AG09309 (cell line): ENCODE measurements at regions not wholly inside any gene's neighbourhood (a gene's known extent, or its start where the extent isn't known, plus 50 kb on each side); places are given as distances from the start of the nearest gene placed in this dataset.
"Not testable (repeated sequence)": the region's sequence is repeated elsewhere in the genome, so short reads cannot be mapped to it uniquely, and the experiment has no call there.

Experiments used
- DNase-seq: peaks from one replicate; pipeline ENCODE4 v3.0.0-alpha.2; 2010; ENCODE audit warnings: low read depth
- H3K4me3 ChIP-seq: 2 replicates; pipeline ENCODE4 v1.5.1; 2011; ENCODE audit warnings: mild to moderate bottlenecking, low read depth, low read length, moderate library complexity; ENCODE audit not compliant: control insufficient read depth
- CTCF ChIP-seq: IDR thresholded peaks from 2 replicates; pipeline ENCODE4 v1.5.1; 2011; ENCODE audit warnings: mild to moderate bottlenecking, low read depth, low read length, inconsistent platforms; ENCODE audit not compliant: insufficient read depth, control insufficient read depth; ENCODE audit errors: missing control alignments

GRCh38 chr14:45947830-45948229, 694.8 kb upstream of the MIS18BP1 start:
- no peak overlapping the region for H3K4me3 ChIP-seq
- no peak for TF ChIP-seq CTCF
- no peak for DNase-seq

- no peak for DNase-seq
- H3K4me3 ChIP-seq = no peak overlapping the region
- no peak for TF ChIP-seq CTCF
Measured at GRCh38 chr14:45946251-45946650, 693.2 kb upstream of the MIS18BP1 start.

GRCh38 chr14:45940318-45940717, 687.3 kb upstream of the MIS18BP1 start:
- TF ChIP-seq CTCF = no peak
- H3K4me3 ChIP-seq = no peak overlapping the region
- DNase-seq = no peak

DNA sequence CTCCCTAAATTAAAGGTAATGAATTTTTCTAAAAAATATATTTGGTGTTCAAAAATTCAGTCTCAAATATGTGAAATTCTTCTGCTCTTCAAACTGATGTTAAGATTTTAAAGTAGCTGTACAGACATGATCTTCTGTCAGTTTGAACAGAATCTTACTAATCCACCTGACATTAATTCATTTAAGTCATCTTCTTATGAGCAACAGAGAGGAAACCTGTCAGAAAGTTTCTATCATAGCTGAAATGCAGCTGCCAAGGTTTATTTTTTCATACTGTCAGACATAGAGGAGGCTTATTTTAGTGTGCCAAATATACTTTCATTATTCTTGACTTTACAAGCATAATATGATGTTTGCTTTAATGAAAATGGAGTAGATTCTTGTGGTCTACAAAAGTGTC, 686.6 kb upstream of the MIS18BP1 start:
- no peak overlapping the region for H3K4me3 ChIP-seq
- DNase-seq = no peak
- no peak for TF ChIP-seq CTCF

- not testable (repeated sequence) for H3K4me3 ChIP-seq, DNase-seq
Measured at GRCh38 chr14:45919995-45920394, 667.0 kb upstream of the MIS18BP1 start.

GRCh38 chr14:45916340-45916953, 663.4 kb upstream of the MIS18BP1 start:
- no peak overlapping the region for H3K4me3 ChIP-seq
- DNase-seq = no peak
- TF ChIP-seq CTCF = no peak

DNA sequence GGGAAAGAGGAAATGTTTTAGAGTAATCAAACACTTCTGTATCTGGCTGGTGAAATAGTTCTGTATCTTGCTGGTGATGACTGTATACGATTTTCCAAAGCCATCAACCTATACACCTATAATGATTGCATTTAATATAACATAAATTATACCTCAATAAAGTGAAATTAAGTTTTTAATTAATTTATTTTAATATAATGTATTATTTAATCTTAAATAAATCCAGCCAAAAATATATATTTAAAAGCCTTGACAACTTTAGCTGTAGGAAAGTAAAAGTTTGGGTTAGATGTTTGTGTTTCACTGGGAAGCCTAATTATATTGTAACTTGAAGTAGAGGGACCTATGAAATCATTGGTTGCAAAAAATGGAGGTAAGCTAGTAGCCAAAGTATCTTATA, 654.8 kb upstream of the MIS18BP1 start:
- no peak overlapping the region for H3K4me3 ChIP-seq
- TF ChIP-seq CTCF = no peak

More for the DNA sequence above, 654.8 kb upstream of the MIS18BP1 start:
- DNase-seq = no peak
